NOMO-1 treated with DMSO at 0.1 percent for 48 hours (cell line): ENCODE measurements at regions not wholly inside any gene's neighbourhood (a gene's known extent, or its start where the extent isn't known, plus 50 kb on each side); places are given as distances from the start of the nearest gene placed in this dataset.

Experiments
- DNase-seq: peaks from one replicate; lab custom pipeline; 2025; ENCODE audit not compliant: unreplicated experiment; lab: John Stamatoyannopoulos, UW

DNA sequence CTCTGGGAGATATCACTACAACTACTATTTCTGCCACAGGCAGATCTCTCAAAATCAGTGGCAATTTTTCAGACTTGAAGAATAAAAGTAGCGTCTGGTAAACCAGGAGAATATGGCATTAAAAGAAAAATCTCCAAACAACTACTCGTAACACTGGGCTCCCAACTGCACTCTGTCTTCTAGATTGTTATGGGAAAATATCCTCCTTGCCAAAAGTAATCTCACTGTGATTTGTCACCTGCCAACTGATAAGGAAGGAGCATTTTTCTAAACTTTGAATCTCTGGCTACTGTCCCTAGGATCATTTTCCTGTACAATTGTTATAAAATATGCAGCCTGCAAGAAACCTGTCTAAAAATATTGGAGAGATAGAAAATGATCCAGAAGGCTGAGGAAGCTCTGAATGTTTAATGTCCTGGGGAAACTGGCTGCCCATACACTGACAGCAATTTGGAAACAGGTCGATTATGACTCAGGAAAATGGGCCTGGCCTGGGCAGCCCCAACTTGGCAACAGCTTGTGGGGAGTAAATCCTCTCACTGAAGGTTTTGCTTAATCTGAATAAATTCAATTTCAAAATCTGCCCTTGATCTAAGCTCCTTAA lies 90.5 kb upstream of the DBX1 start:
- no peak for DNase-seq

DNA sequence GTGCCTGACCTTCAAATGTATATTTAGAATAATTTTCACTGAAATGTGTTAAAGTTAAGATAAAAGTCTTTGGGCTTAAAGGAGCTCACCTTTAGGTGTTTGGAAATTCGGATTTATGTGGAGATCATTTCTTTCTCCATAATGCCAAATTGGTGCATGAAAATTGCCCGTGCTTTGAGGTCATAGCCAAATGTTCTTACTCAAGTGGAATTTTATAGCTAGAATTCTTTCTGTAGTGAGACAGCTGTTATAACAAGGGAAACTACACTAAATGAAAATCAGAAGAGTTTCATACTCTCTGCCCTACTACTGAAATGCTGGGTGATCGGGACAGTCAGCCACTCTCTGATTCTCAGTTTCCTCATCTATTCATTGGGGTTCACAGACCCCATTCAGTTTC lies 89.5 kb upstream of the DBX1 start:
- no peak for DNase-seq

DNA sequence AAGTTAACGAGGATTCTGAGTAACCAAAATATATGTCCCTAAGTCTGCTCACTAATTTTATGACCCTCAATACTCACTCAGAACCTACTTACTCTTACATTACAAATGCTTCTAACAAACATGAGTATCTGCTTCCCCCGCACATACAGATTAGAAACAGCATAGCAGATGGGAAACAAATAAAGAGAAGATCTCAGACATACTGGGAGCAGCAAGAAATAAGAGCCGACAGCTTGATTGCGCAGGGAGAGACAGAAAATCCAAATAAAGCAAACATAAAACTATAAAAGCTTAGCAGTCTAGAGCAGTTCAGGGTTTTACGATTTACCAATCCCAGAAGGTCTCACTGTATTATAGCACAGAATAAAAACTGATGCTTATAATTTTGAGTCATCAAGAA lies 89.1 kb upstream of the DBX1 start:
- DNase-seq = no peak

DNA sequence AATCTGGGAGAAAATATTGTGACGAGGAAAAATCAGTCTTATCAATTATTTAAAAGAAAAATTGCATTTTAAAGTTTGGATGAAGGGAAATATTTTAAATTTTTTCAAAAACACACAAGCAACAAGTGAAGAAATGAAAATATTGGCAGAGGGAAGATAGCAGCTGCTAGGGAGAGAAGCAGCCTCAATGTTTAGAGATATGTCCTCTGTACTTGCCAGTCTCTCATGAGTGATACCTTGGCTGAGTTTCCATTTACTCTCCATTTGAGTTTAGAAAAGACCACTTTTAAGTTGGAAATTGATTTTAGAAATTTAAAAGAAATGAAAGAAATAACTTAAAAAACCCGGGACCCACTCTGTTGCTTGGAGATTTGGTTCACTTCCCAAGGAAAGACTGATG lies 88.6 kb upstream of the DBX1 start:
- no peak for DNase-seq

- DNase-seq = no peak
These were observed 88.0 kb upstream of the DBX1 start for GRCh38 chr11:20248121-20248772.

DNA sequence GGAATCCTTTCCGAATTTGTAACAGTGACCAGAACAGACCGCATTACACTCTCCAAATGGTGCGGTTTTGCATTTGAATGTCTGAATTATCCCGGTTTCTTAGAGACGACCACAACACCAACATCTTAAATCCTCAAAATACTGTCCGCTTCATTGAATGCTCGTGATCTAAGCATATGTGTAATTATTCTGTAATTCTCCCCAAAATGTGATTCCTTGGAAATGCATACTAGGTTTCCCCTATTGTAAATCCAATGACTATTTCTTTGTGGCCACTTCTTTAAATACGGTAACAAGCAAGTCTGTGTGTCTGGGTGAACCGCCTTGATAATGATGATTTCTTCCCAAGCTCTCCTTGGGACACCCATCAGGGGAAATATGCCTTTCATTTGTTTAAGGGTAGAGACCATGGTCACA lies 87.3 kb upstream of the DBX1 start:
- no peak for DNase-seq

GRCh38 chr11:20243974-20244373 lies 83.7 kb upstream of the DBX1 start:
- peak; percentile 2 for DNase-seq

- DNase-seq = no peak
These were observed 78.4 kb upstream of the DBX1 start for GRCh38 chr11:20238712-20239111.

GRCh38 chr11:20235164-20235563 lies 74.9 kb upstream of the DBX1 start:
- DNase-seq = no peak

- no peak for DNase-seq
These were observed 67.4 kb upstream of the DBX1 start for GRCh38 chr11:20227631-20228030.

GRCh38 chr11:20226933-20227332 lies 66.7 kb upstream of the DBX1 start:
- DNase-seq = no peak

- DNase-seq = no peak
These were observed 61.3 kb upstream of the DBX1 start for GRCh38 chr11:20221566-20221965.

DNA sequence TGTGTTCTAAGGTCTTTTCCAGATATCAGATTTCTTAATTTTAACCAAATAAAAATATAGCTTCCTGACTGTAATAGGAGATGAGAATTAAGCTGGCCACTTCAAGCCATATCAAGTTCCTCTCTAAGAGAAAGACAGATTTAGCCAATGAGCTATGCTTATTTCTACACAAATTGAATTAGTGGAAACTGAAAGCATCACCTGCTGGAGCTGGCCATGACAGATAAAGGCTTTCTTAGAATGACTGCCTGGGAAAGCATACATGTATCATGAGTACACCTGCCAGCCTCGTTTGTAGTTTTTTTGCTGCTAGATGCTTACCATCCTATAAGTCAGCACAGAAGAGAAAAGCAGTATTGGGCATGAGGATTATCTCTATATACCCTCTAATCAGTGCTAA lies 53.5 kb upstream of the DBX1 start:
- no peak for DNase-seq

GRCh38 chr11:20211691-20212090 lies 51.4 kb upstream of the DBX1 start:
- DNase-seq = no peak
